HK-2 (cell line): ENCODE measurements at regions not wholly inside any gene's neighbourhood (a gene's known extent, or its start where the extent isn't known, plus 50 kb on each side); places are given as distances from the start of the nearest gene placed in this dataset.
"Not testable (repeated sequence)": the region's sequence is repeated elsewhere in the genome, so short reads cannot be mapped to it uniquely, and the experiment has no call there.

Experiments used
- DNase-seq: peaks from one replicate; pipeline ENCODE4 v3.0.0-alpha.2; 2018; ENCODE audit not compliant: unreplicated experiment

GRCh38 chr13:52931131-52931530 lies 82.7 kb upstream of the PCDH8 start:
- no peak for DNase-seq

GRCh38 chr13:52929846-52930245 lies 81.4 kb upstream of the PCDH8 start:
- DNase-seq, result no peak

GRCh38 chr13:52926971-52927370 lies 78.5 kb upstream of the PCDH8 start:
- no peak for DNase-seq

- no peak for DNase-seq
These were observed 77.4 kb upstream of the PCDH8 start for GRCh38 chr13:52925775-52926285.

GRCh38 chr13:52925251-52925650 lies 76.8 kb upstream of the PCDH8 start:
- DNase-seq, result no peak

- DNase-seq, result no peak
These were observed 76.1 kb upstream of the PCDH8 start for GRCh38 chr13:52924289-52925148.

GRCh38 chr13:52922961-52923360 lies 74.5 kb upstream of the PCDH8 start:
- DNase-seq, result no peak

- DNase-seq, result no peak
These were observed 72.8 kb upstream of the PCDH8 start for GRCh38 chr13:52921194-52921593.

GRCh38 chr13:52916486-52916990 lies 68.1 kb upstream of the PCDH8 start:
- DNase-seq, result no peak

- DNase-seq, result no peak
These were observed 62.9 kb upstream of the PCDH8 start for GRCh38 chr13:52911340-52911739.

- DNase-seq, result not testable (repeated sequence)
These were observed 61.9 kb upstream of the PCDH8 start for GRCh38 chr13:52910318-52910717.

GRCh38 chr13:52906122-52906903 lies 57.9 kb upstream of the PCDH8 start:
- DNase-seq, result no peak

GRCh38 chr13:52905701-52906100 lies 57.3 kb upstream of the PCDH8 start:
- DNase-seq, result no peak

- no peak for DNase-seq
These were observed 54.9 kb upstream of the PCDH8 start for GRCh38 chr13:52903320-52903719.

GRCh38 chr13:52899206-52899605 lies 50.8 kb upstream of the PCDH8 start:
- no peak for DNase-seq
